Adrenal gland (tissue), 9 donors: ENCODE measurements at regions not wholly inside any gene's neighbourhood (a gene's known extent, or its start where the extent isn't known, plus 50 kb on each side); places are given as distances from the start of the nearest gene placed in this dataset.

ENCODE experiments used
- DNase-seq, 7 donors: peaks; one replicate each; pipeline ENCODE4 v3.0.0-alpha.2; 2019 to 2020
- H3K27ac ChIP-seq, 5 donors: fragments of 200-600 bp; sonication (generic) in 4 of 5; 1 replicate in 3 of 5; 2 replicates in 2 of 5; pipeline versions ENCODE4 v1.5.1 to v1.8.0; 2016 to 2020; ENCODE audit warnings: mild to moderate bottlenecking in 1 of 5
- H3K27me3 ChIP-seq: fragments of 200-600 bp; 2 replicates; pipeline ENCODE4 v1.8.0; 2021
- H3K36me3 ChIP-seq, 2 donors: fragments of 200-600 bp; replicated peaks in 1 of 2; 1 replicate in 1 of 2; 2 replicates in 1 of 2; pipeline versions ENCODE4 v1.5.1 to v1.8.0; 2018 to 2022
- H3K4me1 ChIP-seq, 2 donors: fragments of 200-600 bp; replicated peaks in 1 of 2; 1 replicate in 1 of 2; 2 replicates in 1 of 2; pipeline versions ENCODE4 v1.5.1 to v1.8.0; 2018 to 2021
- H3K4me3 ChIP-seq, 4 donors: fragments of 200-600 bp; sonication (generic) in 3 of 4; one replicate each; pipeline ENCODE4 v1.5.1; 2016 to 2018
- H3K9me3 ChIP-seq, 3 donors: fragments of 200-600 bp; sonication (generic) in 1 of 3; replicated peaks in 1 of 3; 1 replicate in 2 of 3; 2 replicates in 1 of 3; pipeline versions ENCODE4 v1.5.1 to v1.8.0; 2016 to 2021
- POLR2A ChIP-seq, 2 donors: fragments of 450-650 bp; IDR thresholded peaks; one replicate each; pipeline ENCODE4 v1.6.1; 2017; ENCODE audit warnings: antibody characterized with exemption in 2 of 2, mild to moderate bottlenecking in 2 of 2, moderate library complexity in 1 of 2
- WGBS, 4 donors: extraction: QIAGEN DNeasy Blood & Tissue Kit in 2 of 4; methylation state at CpG; one replicate each; pipeline versions ENCODE4 v1.1.5 to v1.1.7; 2013 to 2017; 5-methylcytosine and 5-hydroxymethylcytosine counted together
- intact Hi-C, 2 donors: fragments of 100-400 bp; cut with DNase I; formaldehyde crosslinking; loops; one replicate each; pipeline versions ENCODE4 v1.14.1 to v1.15.0; 2022 to 2023
- TF ChIP-seq, protein P1 (sequence below), 6 experiments: fragments of 450-650 bp in 4 of 6; fragments of 200-600 bp in 2 of 6; sonication (generic) in 1 of 6; IDR thresholded peaks; 1 replicate in 5 of 6; 2 replicates in 1 of 6; pipeline versions ENCODE4 v1.5.1 to v1.8.0; 2016 to 2021; ENCODE audit warnings: antibody characterized with exemption in 6 of 6, mild to moderate bottlenecking in 2 of 6, moderate library complexity in 1 of 6
- donor health status: healthy with polysubstance abuse.
- donor health status: Bipolar disorder and iron deficiency.
- donor health status: DM: yes; HTN: yes; CAD: no.
- donor health status: DM: no; HTN: no; CAD: no.
- donor health status: DM: no; HTN: no; CAD: no.

DNA sequence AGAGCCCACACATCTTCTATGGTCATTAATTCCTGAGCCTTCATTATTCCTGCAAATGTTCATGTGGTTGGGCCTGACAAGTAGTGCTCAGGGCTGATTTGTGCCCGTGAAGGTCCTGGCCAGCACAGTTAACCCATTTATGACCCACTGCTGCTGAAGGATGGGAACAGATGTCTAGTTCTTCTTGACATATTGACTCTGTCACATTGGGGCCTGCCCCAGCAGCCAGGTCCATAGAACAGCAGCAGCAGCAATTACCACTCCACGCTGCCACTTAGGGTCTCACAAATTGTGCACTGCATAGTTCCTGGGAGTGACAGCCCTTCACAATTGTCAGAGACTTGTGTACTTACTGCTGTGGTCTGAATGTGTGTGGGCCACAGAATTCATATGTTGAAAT lies 442.3 kb upstream of the RGPD4 start:
- intact Hi-C loops: no loop called here
- Histone ChIP-seq H3K4me1 (no peaks in the 10 kb centered on the region), H3K27me3 (no peaks in the 10 kb centered on the region), H3K4me3 (no peak overlapping the region), H3K36me3 (no peaks in the 10 kb centered on the region), H3K9me3 (no peaks in the 10 kb centered on the region), H3K27ac (no peak overlapping the region)
- no peak for DNase-seq
- TF ChIP-seq, protein P1, sequence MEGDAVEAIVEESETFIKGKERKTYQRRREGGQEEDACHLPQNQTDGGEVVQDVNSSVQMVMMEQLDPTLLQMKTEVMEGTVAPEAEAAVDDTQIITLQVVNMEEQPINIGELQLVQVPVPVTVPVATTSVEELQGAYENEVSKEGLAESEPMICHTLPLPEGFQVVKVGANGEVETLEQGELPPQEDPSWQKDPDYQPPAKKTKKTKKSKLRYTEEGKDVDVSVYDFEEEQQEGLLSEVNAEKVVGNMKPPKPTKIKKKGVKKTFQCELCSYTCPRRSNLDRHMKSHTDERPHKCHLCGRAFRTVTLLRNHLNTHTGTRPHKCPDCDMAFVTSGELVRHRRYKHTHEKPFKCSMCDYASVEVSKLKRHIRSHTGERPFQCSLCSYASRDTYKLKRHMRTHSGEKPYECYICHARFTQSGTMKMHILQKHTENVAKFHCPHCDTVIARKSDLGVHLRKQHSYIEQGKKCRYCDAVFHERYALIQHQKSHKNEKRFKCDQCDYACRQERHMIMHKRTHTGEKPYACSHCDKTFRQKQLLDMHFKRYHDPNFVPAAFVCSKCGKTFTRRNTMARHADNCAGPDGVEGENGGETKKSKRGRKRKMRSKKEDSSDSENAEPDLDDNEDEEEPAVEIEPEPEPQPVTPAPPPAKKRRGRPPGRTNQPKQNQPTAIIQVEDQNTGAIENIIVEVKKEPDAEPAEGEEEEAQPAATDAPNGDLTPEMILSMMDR (IDR thresholded peaks at IDR 0.05): no peak
- TF ChIP-seq POLR2A (IDR thresholded peaks at IDR 0.05): no peak
- WGBS, 4 donors: 36 to 55% (median 52%) methylated on average over 2 of the region's 2 CpGs

DNA sequence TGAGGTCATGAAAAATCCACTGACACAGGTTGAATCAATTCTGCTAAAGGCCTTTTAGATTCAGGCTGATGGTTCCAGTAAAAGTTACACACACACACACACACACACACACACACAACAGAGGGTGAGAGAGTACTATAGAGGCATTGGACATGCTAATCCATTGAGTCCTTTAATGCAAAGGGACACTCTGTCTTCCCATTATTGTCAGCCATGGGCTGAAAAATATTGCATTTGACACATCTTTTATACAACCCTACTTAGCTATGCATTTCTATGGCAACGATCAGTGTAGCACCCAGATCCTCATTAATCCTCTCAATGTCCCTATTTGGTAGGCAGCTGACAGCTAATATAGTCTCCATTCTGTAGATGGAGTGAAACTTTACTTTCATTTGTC lies 440.8 kb upstream of the RGPD4 start:
- Histone ChIP-seq H3K27ac (no peak overlapping the region), H3K27me3 (no peaks in the 10 kb centered on the region), H3K4me3 (no peak overlapping the region), H3K9me3 (no peaks in the 10 kb centered on the region), H3K36me3 (no peaks in the 10 kb centered on the region), H3K4me1 (no peaks in the 10 kb centered on the region)
- intact Hi-C loops: no loop called here
- no peak for TF ChIP-seq POLR2A (IDR thresholded peaks at IDR 0.05)
- TF ChIP-seq, protein P1 (IDR thresholded peaks at IDR 0.05): no peak
- 69 to 77% (median 73%) methylated on average over 1 of the region's 1 CpG for WGBS, 4 donors
- DNase-seq: no peak

DNA sequence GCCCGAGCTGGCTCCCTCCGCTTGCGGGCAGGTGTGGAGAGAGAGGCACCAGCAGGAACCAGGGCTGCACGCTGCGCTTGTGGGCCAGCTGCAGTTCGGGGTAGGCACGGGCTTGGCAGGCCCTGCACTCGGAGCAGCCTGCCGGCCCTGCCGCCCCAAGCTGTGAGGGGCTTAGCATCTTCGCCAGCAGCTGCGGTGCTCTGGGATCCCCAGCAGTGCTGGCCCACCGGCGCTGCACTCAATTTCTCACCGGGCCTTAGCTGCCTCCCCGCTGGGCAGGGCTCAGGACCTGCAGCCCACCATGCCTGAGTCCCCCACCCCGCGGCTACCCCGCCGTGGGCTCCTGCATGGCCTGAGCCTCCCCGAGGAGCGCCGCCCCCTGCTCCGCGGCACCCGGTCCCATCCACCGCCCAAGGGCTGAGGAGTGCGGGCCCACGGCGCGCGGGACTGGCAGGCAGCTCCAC lies 434.4 kb upstream of the RGPD4 start:
- DNase-seq: no peak
- H3K4me3 ChIP-seq: no peak overlapping the region
- H3K36me3 ChIP-seq: no peaks in the 10 kb centered on the region
- TF ChIP-seq, protein P1 (IDR thresholded peaks at IDR 0.05): no peak
- no peak for TF ChIP-seq POLR2A (IDR thresholded peaks at IDR 0.05)
- H3K4me1 ChIP-seq: no peaks in the 10 kb centered on the region
- WGBS, 4 donors: 90 to 93% (median 92%) methylated on average over 3 to 32 of the region's 32 CpGs
- intact Hi-C loops: no loop called here
- H3K27ac ChIP-seq: no peak overlapping the region
- no peaks in the 10 kb centered on the region for H3K9me3 ChIP-seq
- H3K27me3 ChIP-seq: no peaks in the 10 kb centered on the region

DNA sequence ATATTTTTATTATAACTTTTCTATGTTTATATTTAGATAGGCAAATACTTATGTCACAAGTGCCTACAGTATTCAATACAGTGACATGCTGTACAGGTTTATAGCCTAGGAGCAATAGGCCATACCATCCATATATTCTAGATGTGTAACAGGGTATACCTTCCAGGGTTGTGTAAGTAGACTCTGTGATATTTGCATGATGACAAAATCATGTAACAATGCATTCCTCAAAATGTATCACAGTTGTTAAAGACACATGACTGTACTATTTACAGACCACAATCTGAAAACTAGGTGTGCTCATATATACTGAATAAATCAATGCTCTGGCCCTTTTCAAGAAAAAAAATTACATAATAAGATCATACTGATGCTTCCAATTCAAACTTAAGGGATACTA lies 433.2 kb upstream of the RGPD4 start:
- TF ChIP-seq, protein P1 (IDR thresholded peaks at IDR 0.05): no peak
- no peak for TF ChIP-seq POLR2A (IDR thresholded peaks at IDR 0.05)
- Histone ChIP-seq H3K36me3 (no peaks in the 10 kb centered on the region), H3K27ac (no peak overlapping the region), H3K9me3 (no peaks in the 10 kb centered on the region), H3K27me3 (no peaks in the 10 kb centered on the region), H3K4me1 (no peaks in the 10 kb centered on the region), H3K4me3 (no peak overlapping the region)
- DNase-seq: no peak
- intact Hi-C loops: no loop called here
